ENCODE measurements at regions not wholly inside any gene's neighbourhood (a gene's known extent, or its start where the extent isn't known, plus 50 kb on each side); places are given as distances from the start of the nearest gene placed in this dataset.

- intact Hi-C loops (cut with DNase I), result no loop called here
- Histone ChIP-seq H3K4me3 (no peak overlapping the region), H3K36me3 (no peaks in the 10 kb centered on the region), H3K27ac (no peak overlapping the region), H3K27me3 (no peaks in the 10 kb centered on the region), H3K9ac (ENCODE audit: low read depth in 2 of 2, low read length in 2 of 2) (no peak overlapping the region), H3K4me1 (no peaks in the 10 kb centered on the region), H3K9me3 (no peaks in the 10 kb centered on the region)
- DNase-seq, result no peak
- TF ChIP-seq, protein P1, sequence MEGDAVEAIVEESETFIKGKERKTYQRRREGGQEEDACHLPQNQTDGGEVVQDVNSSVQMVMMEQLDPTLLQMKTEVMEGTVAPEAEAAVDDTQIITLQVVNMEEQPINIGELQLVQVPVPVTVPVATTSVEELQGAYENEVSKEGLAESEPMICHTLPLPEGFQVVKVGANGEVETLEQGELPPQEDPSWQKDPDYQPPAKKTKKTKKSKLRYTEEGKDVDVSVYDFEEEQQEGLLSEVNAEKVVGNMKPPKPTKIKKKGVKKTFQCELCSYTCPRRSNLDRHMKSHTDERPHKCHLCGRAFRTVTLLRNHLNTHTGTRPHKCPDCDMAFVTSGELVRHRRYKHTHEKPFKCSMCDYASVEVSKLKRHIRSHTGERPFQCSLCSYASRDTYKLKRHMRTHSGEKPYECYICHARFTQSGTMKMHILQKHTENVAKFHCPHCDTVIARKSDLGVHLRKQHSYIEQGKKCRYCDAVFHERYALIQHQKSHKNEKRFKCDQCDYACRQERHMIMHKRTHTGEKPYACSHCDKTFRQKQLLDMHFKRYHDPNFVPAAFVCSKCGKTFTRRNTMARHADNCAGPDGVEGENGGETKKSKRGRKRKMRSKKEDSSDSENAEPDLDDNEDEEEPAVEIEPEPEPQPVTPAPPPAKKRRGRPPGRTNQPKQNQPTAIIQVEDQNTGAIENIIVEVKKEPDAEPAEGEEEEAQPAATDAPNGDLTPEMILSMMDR (IDR thresholded peaks at IDR 0.05), result no peak
Observed at GRCh38 chr20:24812373-24812772, 136.7 kb upstream of the CST7 start.

DNA sequence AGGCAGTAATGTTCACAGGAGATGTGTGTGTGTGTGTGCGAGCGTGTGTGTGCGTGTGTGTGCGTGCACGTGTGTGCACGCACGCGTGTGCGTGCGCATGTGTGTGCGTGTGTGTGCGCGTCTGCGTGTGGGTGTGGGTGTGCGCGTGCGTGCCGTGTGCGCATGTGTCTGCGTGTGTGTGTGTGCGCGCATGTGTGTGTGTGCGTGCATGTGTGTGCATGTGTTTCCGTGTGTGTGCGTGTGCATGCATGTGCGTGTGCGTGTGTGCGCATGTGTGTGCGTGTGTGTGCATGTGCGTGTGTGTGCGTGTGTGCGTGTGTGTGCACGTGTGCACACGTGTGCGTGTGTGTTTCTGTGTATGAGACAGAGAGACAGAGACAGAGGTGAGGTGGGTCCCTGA lies 136.0 kb upstream of the CST7 start:
- Histone ChIP-seq H3K27me3 (no peaks in the 10 kb centered on the region), H3K4me3 (no peak overlapping the region), H3K4me1 (no peaks in the 10 kb centered on the region), H3K36me3 (no peaks in the 10 kb centered on the region), H3K27ac (no peak overlapping the region), H3K9ac (ENCODE audit: low read depth in 2 of 2, low read length in 2 of 2) (no peak overlapping the region), H3K9me3 (no peaks in the 10 kb centered on the region)
- no peak for DNase-seq
- intact Hi-C loops (cut with DNase I), result no loop called here
- TF ChIP-seq, protein P1 (IDR thresholded peaks at IDR 0.05), result no peak

DNA sequence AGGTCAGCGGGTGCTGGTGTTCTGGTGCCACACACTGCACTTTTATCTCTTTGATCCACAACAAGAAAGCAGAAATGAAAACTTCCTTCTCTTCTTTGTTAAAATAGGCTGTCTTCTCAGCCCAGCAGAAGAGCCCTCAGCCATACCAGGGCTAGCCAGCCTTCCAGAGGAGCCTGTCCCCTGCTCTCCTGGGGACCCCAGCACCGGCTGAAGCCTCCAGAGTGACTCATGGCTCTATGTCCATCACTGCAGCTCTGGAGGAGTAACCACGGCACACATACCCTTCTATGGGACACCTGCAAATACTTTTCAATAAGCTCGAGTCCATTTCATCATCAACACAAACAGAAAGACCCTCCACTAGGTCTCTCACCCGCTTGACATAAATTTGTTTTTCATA lies 135.6 kb upstream of the CST7 start:
- H3K9me3 ChIP-seq, result no peaks in the 10 kb centered on the region
- no peaks in the 10 kb centered on the region for H3K4me1 ChIP-seq
- no peak overlapping the region for H3K4me3 ChIP-seq
- TF ChIP-seq, protein P1 (IDR thresholded peaks at IDR 0.05), result no peak
- no peaks in the 10 kb centered on the region for H3K36me3 ChIP-seq
- no peak overlapping the region for H3K9ac ChIP-seq (ENCODE audit: low read depth in 2 of 2, low read length in 2 of 2)
- DNase-seq, result no peak
- no peaks in the 10 kb centered on the region for H3K27me3 ChIP-seq
- intact Hi-C loops (cut with DNase I), result no loop called here
- H3K27ac ChIP-seq, result no peak overlapping the region

GRCh38 chr20:24813936-24814335 lies 135.1 kb upstream of the CST7 start:
- Histone ChIP-seq H3K36me3 (no peaks in the 10 kb centered on the region), H3K27me3 (no peaks in the 10 kb centered on the region), H3K9me3 (no peaks in the 10 kb centered on the region), H3K9ac (ENCODE audit: low read depth in 2 of 2, low read length in 2 of 2) (no peak overlapping the region), H3K4me1 (no peaks in the 10 kb centered on the region), H3K4me3 (no peak overlapping the region), H3K27ac (no peak overlapping the region)
- TF ChIP-seq, protein P1 (IDR thresholded peaks at IDR 0.05), result no peak
- intact Hi-C loops (cut with DNase I), result no loop called here
- no peak for DNase-seq

GRCh38 chr20:24814556-24815195 lies 134.4 kb upstream of the CST7 start:
- intact Hi-C loops (cut with DNase I), result no loop called here
- DNase-seq, result no peak
- Histone ChIP-seq H3K4me1 (no peaks in the 10 kb centered on the region), H3K27me3 (no peaks in the 10 kb centered on the region), H3K27ac (no peak overlapping the region), H3K36me3 (no peaks in the 10 kb centered on the region), H3K9me3 (no peaks in the 10 kb centered on the region), H3K4me3 (no peak overlapping the region), H3K9ac (ENCODE audit: low read depth in 2 of 2, low read length in 2 of 2) (no peak overlapping the region)
- TF ChIP-seq, protein P1 (IDR thresholded peaks at IDR 0.05), result no peak
